ENCODE measurements at regions not wholly inside any gene's neighbourhood (a gene's known extent, or its start where the extent isn't known, plus 50 kb on each side); places are given as distances from the start of the nearest gene placed in this dataset.
"Not testable (repeated sequence)": the region's sequence is repeated elsewhere in the genome, so short reads cannot be mapped to it uniquely, and the experiment has no call there.

- no peak for DNase-seq (ENCODE audit: extremely low read depth in 1 of 11, low read depth in 9 of 11, low spot score in 4 of 11)
Measured at GRCh38 chr16:9014389-9014788, 50.7 kb upstream of the USP7 start.

DNA sequence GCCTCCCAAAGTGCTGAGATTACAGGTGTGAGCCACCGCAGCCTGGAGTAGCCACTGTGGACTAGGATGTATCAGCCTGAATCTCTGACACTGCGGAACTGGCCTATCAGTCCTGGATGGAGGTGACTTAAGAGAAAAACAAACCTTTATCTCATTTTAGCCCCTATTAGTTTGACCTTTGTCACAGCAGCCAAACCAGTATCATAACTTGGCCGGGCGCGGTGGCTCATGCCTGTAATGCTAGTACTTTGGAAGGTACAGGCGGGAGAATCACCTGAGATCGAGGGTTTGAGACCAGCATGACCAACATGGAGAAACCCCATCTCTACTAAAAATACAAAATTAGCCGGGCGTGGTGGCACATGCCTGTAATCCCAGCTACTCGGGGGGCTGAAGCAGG lies 51.8 kb upstream of the USP7 start:
- no peak for DNase-seq (ENCODE audit: extremely low read depth in 1 of 11, low read depth in 9 of 11, low spot score in 4 of 11)

GRCh38 chr16:9016005-9016404 lies 52.3 kb upstream of the USP7 start:
- DNase-seq (ENCODE audit: extremely low read depth in 1 of 11, low read depth in 9 of 11, low spot score in 4 of 11): not testable (repeated sequence)

DNA sequence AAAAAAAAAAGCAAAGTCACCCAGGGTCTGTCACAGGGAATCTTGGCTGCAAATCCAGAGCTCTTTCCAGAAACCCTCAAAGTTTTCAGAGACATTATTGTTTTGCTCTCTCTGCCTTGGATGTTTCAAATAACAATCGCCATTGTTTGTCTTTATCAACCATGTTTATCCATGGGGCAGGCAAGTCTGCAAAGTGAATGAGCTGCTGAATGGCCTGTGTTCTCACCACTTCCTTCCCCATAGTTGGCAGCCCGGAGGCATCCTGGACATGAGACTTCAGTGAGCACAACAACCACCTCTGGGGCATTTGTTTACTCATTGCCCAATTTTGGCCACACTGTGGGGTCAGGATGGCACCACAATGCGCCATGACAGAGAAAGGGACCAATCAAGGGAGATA lies 53.1 kb upstream of the USP7 start:
- DNase-seq (ENCODE audit: extremely low read depth in 1 of 11, low read depth in 9 of 11, low spot score in 4 of 11): no peak

DNA sequence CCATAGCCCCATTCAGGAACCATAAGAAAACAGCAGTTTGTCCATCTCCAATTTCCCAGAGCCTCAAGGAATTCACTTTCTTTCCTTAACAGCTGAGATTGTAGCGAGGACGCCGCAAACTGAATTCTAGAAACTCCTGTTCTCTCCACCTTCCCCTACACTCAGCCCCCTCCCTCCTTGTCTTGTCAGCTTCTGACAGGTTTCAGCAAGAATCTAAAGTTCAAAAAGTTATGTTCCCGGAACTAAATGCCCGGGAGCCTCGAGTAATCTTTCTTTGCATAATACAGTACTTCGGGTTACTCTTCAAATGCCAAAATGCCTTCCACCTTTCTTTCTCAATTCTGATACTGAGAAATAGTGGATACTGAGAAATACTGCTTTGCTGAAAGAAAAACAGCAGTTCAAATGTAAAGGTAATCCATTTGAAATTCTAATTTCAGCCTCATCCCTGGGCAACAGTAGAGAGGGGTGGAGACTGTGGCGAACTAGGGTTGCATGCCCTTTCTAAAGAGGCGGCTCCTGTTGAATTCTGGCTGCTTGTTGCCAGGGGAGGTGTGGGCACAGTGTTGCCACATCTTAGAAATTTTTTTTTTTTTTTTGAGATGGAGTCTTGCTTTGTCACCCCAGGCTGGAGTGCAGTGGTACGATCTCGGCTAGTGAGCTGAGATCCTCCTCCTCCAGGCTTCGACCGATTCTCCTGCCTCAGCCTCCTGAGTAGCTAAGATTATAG lies 63.5 kb upstream of the USP7 start:
- DNase-seq (ENCODE audit: extremely low read depth in 1 of 11, low read depth in 9 of 11, low spot score in 4 of 11): no peak

DNA sequence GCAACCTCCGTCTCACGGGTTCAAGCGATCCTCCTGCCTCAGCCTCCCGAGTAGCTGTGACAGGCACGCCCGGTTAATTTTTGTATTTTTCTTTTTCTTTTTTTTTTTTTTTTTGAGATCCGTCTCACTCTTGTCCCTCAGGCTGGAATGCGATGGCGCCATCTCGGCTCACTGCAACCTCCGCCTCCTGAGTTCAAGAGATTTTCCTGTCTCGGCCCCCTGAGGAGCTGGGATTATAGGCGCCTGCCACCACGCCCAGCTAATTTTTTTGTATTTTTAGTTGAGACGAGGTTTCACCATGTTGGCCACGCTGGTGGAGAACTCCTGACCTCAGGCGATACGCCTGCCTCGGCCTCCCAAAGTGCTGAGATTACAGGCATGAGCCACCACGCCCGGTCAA lies 63.0 kb upstream of the HAPSTR1 start:
- not testable (repeated sequence) for DNase-seq (ENCODE audit: extremely low read depth in 1 of 11, low read depth in 9 of 11, low spot score in 4 of 11)

DNA sequence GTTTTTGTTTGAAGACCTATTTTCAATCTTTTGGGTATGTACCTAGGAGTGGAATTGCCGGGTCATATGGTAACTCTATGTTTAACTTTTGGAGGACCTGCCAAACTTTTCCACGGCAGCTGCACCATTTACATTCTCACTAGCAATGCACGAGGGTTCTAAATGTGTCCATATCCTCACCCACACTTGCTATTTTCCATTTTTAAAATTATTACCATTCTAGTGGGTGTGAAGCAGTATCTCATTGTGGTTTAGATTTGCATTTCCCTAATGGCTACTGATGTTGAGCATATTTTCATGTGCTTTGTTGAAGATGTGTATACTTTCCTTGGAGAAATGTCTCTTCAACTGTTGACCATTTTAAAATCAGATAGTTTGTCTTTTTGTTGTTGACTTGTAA lies 60.3 kb upstream of the HAPSTR1 start:
- no peak for DNase-seq (ENCODE audit: extremely low read depth in 1 of 11, low read depth in 9 of 11, low spot score in 4 of 11)

DNA sequence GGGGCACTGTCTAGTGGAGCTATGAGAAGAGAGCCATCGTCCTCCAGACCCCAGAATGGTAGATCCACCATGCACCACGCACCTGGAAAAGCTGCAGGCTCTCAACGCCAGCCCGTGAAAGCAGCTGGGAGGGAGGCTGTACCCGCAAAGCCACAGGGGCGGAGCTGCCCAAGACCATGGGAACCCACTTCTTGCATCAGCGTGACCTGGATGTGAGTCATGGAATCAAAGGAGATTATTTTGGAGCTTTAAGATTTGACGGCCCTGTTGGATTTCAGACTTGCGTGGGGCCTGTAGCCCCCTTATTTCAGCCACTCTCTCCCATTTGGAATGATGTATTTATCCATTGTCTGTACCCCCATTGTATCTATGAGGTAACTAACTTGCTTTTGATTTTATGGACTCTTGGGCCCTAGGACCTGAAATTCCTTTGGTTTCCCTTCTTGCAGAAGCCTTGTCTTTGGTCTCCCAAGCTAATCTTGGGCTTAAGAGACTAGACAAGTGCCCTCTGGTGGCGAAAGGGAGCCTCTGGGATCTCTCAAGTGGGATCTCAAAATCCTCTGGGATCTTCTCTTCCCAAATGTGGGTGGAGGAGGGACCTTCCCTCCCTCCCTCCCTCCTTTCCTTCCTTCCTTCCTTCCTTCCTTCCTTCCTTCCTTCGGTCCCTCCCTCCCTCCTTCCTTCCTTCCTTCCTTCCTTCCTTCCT lies 58.2 kb upstream of the HAPSTR1 start:
- DNase-seq (ENCODE audit: extremely low read depth in 1 of 11, low read depth in 9 of 11, low spot score in 4 of 11): peak in 2 of 11 donors; percentile 15 to 39

- DNase-seq (ENCODE audit: extremely low read depth in 1 of 11, low read depth in 9 of 11, low spot score in 4 of 11): no peak
Measured at GRCh38 chr16:9034056-9034455, 57.4 kb upstream of the HAPSTR1 start.

- no peak for DNase-seq (ENCODE audit: extremely low read depth in 1 of 11, low read depth in 9 of 11, low spot score in 4 of 11)
Measured at GRCh38 chr16:9035996-9036395, 55.4 kb upstream of the HAPSTR1 start.

DNA sequence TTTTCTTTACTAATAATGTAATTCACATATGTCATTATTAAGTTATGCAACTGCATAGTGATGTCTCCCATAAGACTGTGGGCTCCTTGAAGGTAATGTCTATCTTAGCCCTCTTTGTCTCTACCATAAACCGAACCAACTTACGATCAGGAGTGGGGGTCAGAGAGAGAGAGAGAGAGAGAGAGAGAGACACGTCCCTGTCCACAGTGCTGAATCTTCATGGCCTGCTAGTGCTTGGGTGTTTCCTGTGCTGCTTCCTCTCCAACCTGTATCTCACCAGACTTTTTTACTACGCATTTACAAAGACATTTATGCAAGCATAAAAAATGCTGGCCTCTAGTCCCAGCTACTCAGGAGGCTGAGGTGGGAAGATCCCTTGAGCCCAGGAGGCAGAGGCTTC lies 52.2 kb upstream of the HAPSTR1 start:
- no peak for DNase-seq (ENCODE audit: extremely low read depth in 1 of 11, low read depth in 9 of 11, low spot score in 4 of 11)

DNA sequence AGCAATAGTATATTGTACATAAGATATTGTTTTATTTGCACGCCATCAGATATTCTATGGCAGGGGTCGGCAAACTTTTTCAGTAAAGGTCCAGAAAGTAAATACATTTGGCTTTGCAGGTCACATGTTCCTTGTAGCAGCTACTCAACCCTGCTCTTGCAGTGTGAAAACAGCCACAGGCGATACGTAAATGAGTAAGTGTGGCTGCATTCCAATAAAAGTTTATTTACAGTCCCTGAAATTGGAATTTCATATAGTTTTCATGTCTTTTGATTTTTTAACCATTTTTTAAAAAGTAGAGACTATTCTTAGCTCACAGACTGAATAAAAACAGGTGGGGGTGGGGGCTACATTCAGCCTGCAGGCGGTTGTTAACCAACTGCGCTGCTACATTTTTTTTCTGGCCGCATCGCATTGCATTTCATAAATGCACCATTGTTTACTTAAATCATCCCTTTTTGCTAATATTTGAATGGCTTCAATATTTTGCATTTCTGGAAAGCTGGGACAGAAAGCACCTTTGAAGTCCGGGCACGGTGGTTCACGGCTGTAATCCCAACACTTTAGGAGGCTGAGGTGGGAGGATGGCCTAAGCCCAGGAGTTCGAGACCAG lies 50.5 kb upstream of the HAPSTR1 start:
- DNase-seq (ENCODE audit: extremely low read depth in 1 of 11, low read depth in 9 of 11, low spot score in 4 of 11): no peak

Measured in renal cortex interstitium (tissue), 11 donors.